ENCODE measurements at regions not wholly inside any gene's neighbourhood (a gene's known extent, or its start where the extent isn't known, plus 50 kb on each side); places are given as distances from the start of the nearest gene placed in this dataset.
A peak's percentile ranks its signal among the peaks of the same experiment; 100 is the strongest.

GRCh38 chr2:19712850-19713249, 188.9 kb downstream of the TTC32 start:
- intact Hi-C loops (cut with micrococcal nuclease), result no loop called here
- Mint-ChIP-seq H3K9me3 (ENCODE audit: unreplicated experiment) (peaks cover 7% of the 10 kb centered on the region), H3K27me3 (ENCODE audit: insufficient read depth, unreplicated experiment) (no peaks in the 10 kb centered on the region)

GRCh38 chr2:19711470-19712372, 190.1 kb downstream of the TTC32 start:
- no TSS peak for BruUV-seq (replicated peaks)
- H3K27ac Mint-ChIP-seq (ENCODE audit: low read depth, unreplicated experiment), result peak overlapping the region; percentile 47
- peaks cover 7% of the 10 kb centered on the region for H3K9me3 Mint-ChIP-seq (ENCODE audit: unreplicated experiment)
- DNase-seq (ENCODE audit: unreplicated experiment), result peak; percentile 86
- H3K4me1 Mint-ChIP-seq (ENCODE audit: insufficient read depth, unreplicated experiment), result peaks cover 20% of the 10 kb centered on the region
- ChIA-PET POLR2A (interaction anchor here (1.0 kb wide), 1 partner anchor 190 kb away, joined by 3 read pairs; no protein-coding TSS in a partner anchor), CTCF (interaction anchor here (0.5 to 0.6 kb wide), 2 partner anchors 33 to 1516 kb away, joined by 3 read pairs; no protein-coding TSS in a partner anchor)
- H3K4me3 Mint-ChIP-seq (ENCODE audit: unreplicated experiment), result no peak overlapping the region
- intact Hi-C loops (cut with micrococcal nuclease), result loop anchor here (1.0 to 2.0 kb wide), 2 partner anchors 63 to 173 kb away; no protein-coding TSS in a partner anchor
- TF ChIP-seq CTCF (IDR thresholded peaks at IDR 0.05; ENCODE audit: unreplicated experiment), result no peak
- no peaks in the 10 kb centered on the region for H3K36me3 Mint-ChIP-seq (ENCODE audit: insufficient read depth, unreplicated experiment)
- no peaks in the 10 kb centered on the region for H3K27me3 Mint-ChIP-seq (ENCODE audit: insufficient read depth, unreplicated experiment)

More at GRCh38 chr2:19712850-19713249, 188.9 kb downstream of the TTC32 start:
- no TSS peak for BruUV-seq (replicated peaks)
- H3K4me3 Mint-ChIP-seq (ENCODE audit: unreplicated experiment), result no peak overlapping the region
- no peaks in the 10 kb centered on the region for H3K36me3 Mint-ChIP-seq (ENCODE audit: insufficient read depth, unreplicated experiment)
- ChIA-PET CTCF (no interaction called here), POLR2A (no interaction called here)
- no peak overlapping the region for H3K27ac Mint-ChIP-seq (ENCODE audit: low read depth, unreplicated experiment)
- DNase-seq (ENCODE audit: unreplicated experiment), result no peak
- no peak for TF ChIP-seq CTCF (IDR thresholded peaks at IDR 0.05; ENCODE audit: unreplicated experiment)
- H3K4me1 Mint-ChIP-seq (ENCODE audit: insufficient read depth, unreplicated experiment), result peaks cover 20% of the 10 kb centered on the region

GRCh38 chr2:19710230-19710629, 191.6 kb downstream of the TTC32 start:
- peaks cover 7% of the 10 kb centered on the region for H3K9me3 Mint-ChIP-seq (ENCODE audit: unreplicated experiment)
- no peak overlapping the region for H3K27ac Mint-ChIP-seq (ENCODE audit: low read depth, unreplicated experiment)
- H3K4me1 Mint-ChIP-seq (ENCODE audit: insufficient read depth, unreplicated experiment), result peaks cover 20% of the 10 kb centered on the region
- no peaks in the 10 kb centered on the region for H3K36me3 Mint-ChIP-seq (ENCODE audit: insufficient read depth, unreplicated experiment)
- POLR2A ChIA-PET, result interaction anchor here (0.6 to 0.8 kb wide), 4 partner anchors 12 to 30 kb away, joined by 3 to 7 read pairs (median 4); no protein-coding TSS in a partner anchor
- CTCF ChIA-PET, result interaction anchor here (0.6 to 1.2 kb wide), 3 partner anchors 13 to 959 kb away, joined by 3 read pairs; no protein-coding TSS in a partner anchor
- no TSS peak for BruUV-seq (replicated peaks)
- H3K4me3 Mint-ChIP-seq (ENCODE audit: unreplicated experiment), result no peak overlapping the region
- TF ChIP-seq CTCF (IDR thresholded peaks at IDR 0.05; ENCODE audit: unreplicated experiment), result no peak
- intact Hi-C loops (cut with micrococcal nuclease), result loop anchor here (2.0 kb wide), 1 partner anchor 61 kb away; no protein-coding TSS in a partner anchor
- no peaks in the 10 kb centered on the region for H3K27me3 Mint-ChIP-seq (ENCODE audit: insufficient read depth, unreplicated experiment)
- no peak for DNase-seq (ENCODE audit: unreplicated experiment)

- ChIA-PET CTCF (no interaction called here), POLR2A (interaction anchor here (0.8 kb wide), 1 partner anchor 29 kb away, joined by 7 read pairs; no protein-coding TSS in a partner anchor)
- intact Hi-C loops (cut with micrococcal nuclease), result no loop called here
- Mint-ChIP-seq H3K27me3 (ENCODE audit: insufficient read depth, unreplicated experiment) (no peaks in the 10 kb centered on the region), H3K27ac (ENCODE audit: low read depth, unreplicated experiment) (no peak overlapping the region), H3K36me3 (ENCODE audit: insufficient read depth, unreplicated experiment) (no peaks in the 10 kb centered on the region), H3K4me1 (ENCODE audit: insufficient read depth, unreplicated experiment) (peaks cover 20% of the 10 kb centered on the region), H3K4me3 (ENCODE audit: unreplicated experiment) (no peak overlapping the region), H3K9me3 (ENCODE audit: unreplicated experiment) (peaks cover 7% of the 10 kb centered on the region)
- no TSS peak for BruUV-seq (replicated peaks)
- no peak for TF ChIP-seq CTCF (IDR thresholded peaks at IDR 0.05; ENCODE audit: unreplicated experiment)
- DNase-seq (ENCODE audit: unreplicated experiment), result no peak
Observed at GRCh38 chr2:19709553-19709952, 192.2 kb downstream of the TTC32 start.
